Hepatocyte (in vitro differentiated cells): ENCODE measurements at regions not wholly inside any gene's neighbourhood (a gene's known extent, or its start where the extent isn't known, plus 50 kb on each side); places are given as distances from the start of the nearest gene placed in this dataset.

Experiments
- DNase-seq: peaks from one replicate; pipeline ENCODE4 v3.0.0-alpha.2; 2016; ENCODE audit warnings: low spot score
- H2AFZ ChIP-seq: fragments of 200-600 bp; sonication (generic); 2 replicates; pipeline ENCODE4 v1.6.0; 2016; ENCODE audit warnings: antibody characterized with exemption, mild to moderate bottlenecking
- H3K27ac ChIP-seq: fragments of 200-600 bp; sonication (generic); 2 replicates; pipeline ENCODE4 v1.5.1; 2016; ENCODE audit warnings: mild to moderate bottlenecking
- H3K27me3 ChIP-seq: fragments of 200-600 bp; sonication (generic); 2 replicates; pipeline ENCODE4 v1.6.1; 2016
- H3K36me3 ChIP-seq: fragments of 200-600 bp; sonication (generic); replicated peaks from 2 replicates; pipeline ENCODE4 v1.5.1; 2016; ENCODE audit warnings: low read depth; ENCODE audit not compliant: insufficient read depth
- H3K4me1 ChIP-seq: fragments of 200-600 bp; sonication (generic); 2 replicates; pipeline ENCODE4 v1.5.1; 2016; ENCODE audit warnings: mild to moderate bottlenecking, moderate library complexity; ENCODE audit not compliant: insufficient read depth
- H3K4me2 ChIP-seq: fragments of 200-600 bp; sonication (generic); 2 replicates; pipeline ENCODE4 v1.6.0; 2016
- H3K4me3 ChIP-seq: fragments of 200-600 bp; sonication (generic); 2 replicates; pipeline ENCODE4 v1.5.1; 2016; ENCODE audit warnings: mild to moderate bottlenecking
- H3K79me2 ChIP-seq: fragments of 200-600 bp; sonication (generic); 2 replicates; pipeline ENCODE4 v1.6.0; 2017; ENCODE audit warnings: mild to moderate bottlenecking
- H3K9me2 ChIP-seq: fragments of 200-600 bp; sonication (generic); replicated peaks from 2 replicates; pipeline ENCODE4 v1.6.0; 2017; ENCODE audit warnings: mild to moderate bottlenecking; ENCODE audit not compliant: insufficient read depth
- H3K9me3 ChIP-seq: fragments of 200-600 bp; sonication (generic); 2 replicates; pipeline ENCODE4 v1.5.1; 2016; ENCODE audit warnings: low read depth, mild to moderate bottlenecking
- H4K20me1 ChIP-seq: fragments of 200-600 bp; sonication (generic); 2 replicates; pipeline ENCODE4 v1.6.0; 2016; ENCODE audit warnings: mild to moderate bottlenecking; ENCODE audit not compliant: insufficient read depth, poor library complexity, severe bottlenecking
- CTCF ChIP-seq: fragments of 200-600 bp; sonication (generic); IDR thresholded peaks from 2 replicates; pipeline ENCODE4 v1.5.1; 2016; ENCODE audit warnings: antibody characterized with exemption, mild to moderate bottlenecking; ENCODE audit not compliant: poor library complexity
- EZH2 ChIP-seq: fragments of 200-600 bp; sonication (generic); IDR thresholded peaks from 2 replicates; pipeline ENCODE4 v1.6.1; 2016; ENCODE audit warnings: antibody characterized with exemption, mild to moderate bottlenecking, borderline replicate concordance
- EZH2phosphoT487 ChIP-seq: fragments of 200-600 bp; sonication (generic); IDR thresholded peaks from one replicate; pipeline ENCODE4 v1.6.1; 2018; ENCODE audit warnings: antibody characterized with exemption, mild to moderate bottlenecking, low read depth, moderate library complexity; ENCODE audit not compliant: unreplicated experiment, severe bottlenecking
- WGBS: methylation state at CpG from one replicate; pipeline ENCODE4 v1.1.6; 2016; ENCODE audit warnings: low lambda C conversion rate; ENCODE audit errors: missing lambda C conversion rate; 5-methylcytosine and 5-hydroxymethylcytosine counted together

GRCh38 chr3:76429581-76430177 is 610.2 kb upstream of the ROBO2 start:
- Histone ChIP-seq H3K36me3 (no peaks in the 10 kb centered on the region), H3K9me3 (no peaks in the 10 kb centered on the region), H2AFZ (no peak overlapping the region), H3K27me3 (no peaks in the 10 kb centered on the region), H4K20me1 (no peaks in the 10 kb centered on the region), H3K27ac (no peak overlapping the region), H3K4me2 (no peak overlapping the region), H3K4me1 (no peaks in the 10 kb centered on the region), H3K79me2 (no peaks in the 10 kb centered on the region), H3K9me2 (no peaks in the 10 kb centered on the region), H3K4me3 (no peak overlapping the region)
- 66% methylated on average over 2 of the region's 2 CpGs for WGBS
- TF ChIP-seq EZH2phosphoT487 (no peak), EZH2 (no peak), CTCF (no peak)
- no peak for DNase-seq

GRCh38 chr3:76432396-76432795 is 607.5 kb upstream of the ROBO2 start:
- Histone ChIP-seq H2AFZ (no peak overlapping the region), H3K27ac (no peak overlapping the region)
- no peak for TF ChIP-seq EZH2phosphoT487
- TF ChIP-seq EZH2: no peak
- no peak for TF ChIP-seq CTCF

GRCh38 chr3:76436894-76437293 is 603.0 kb upstream of the ROBO2 start:
- no peaks in the 10 kb centered on the region for H4K20me1 ChIP-seq
- no peak overlapping the region for H3K4me2 ChIP-seq
- no peaks in the 10 kb centered on the region for H3K4me1 ChIP-seq
- no peak overlapping the region for H2AFZ ChIP-seq
- no peak overlapping the region for H3K4me3 ChIP-seq
- no peaks in the 10 kb centered on the region for H3K36me3 ChIP-seq
- DNase-seq: no peak
- H3K27ac ChIP-seq: no peak overlapping the region
- WGBS: 80% methylated on average over 3 of the region's 3 CpGs
- H3K9me3 ChIP-seq: no peaks in the 10 kb centered on the region
- TF ChIP-seq CTCF (no peak), EZH2phosphoT487 (no peak), EZH2 (no peak)
- H3K9me2 ChIP-seq: no peaks in the 10 kb centered on the region
- H3K27me3 ChIP-seq: no peaks in the 10 kb centered on the region
- no peaks in the 10 kb centered on the region for H3K79me2 ChIP-seq

More at GRCh38 chr3:76432396-76432795, 607.5 kb upstream of the ROBO2 start:
- Histone ChIP-seq H3K4me1 (no peaks in the 10 kb centered on the region), H3K9me3 (no peaks in the 10 kb centered on the region), H3K9me2 (no peaks in the 10 kb centered on the region), H3K4me2 (no peak overlapping the region), H3K79me2 (no peaks in the 10 kb centered on the region), H3K36me3 (no peaks in the 10 kb centered on the region), H3K27me3 (no peaks in the 10 kb centered on the region), H3K4me3 (no peak overlapping the region), H4K20me1 (no peaks in the 10 kb centered on the region)
- 79% methylated on average over 4 of the region's 4 CpGs for WGBS
- no peak for DNase-seq

- H3K27me3 ChIP-seq: no peaks in the 10 kb centered on the region
- no peaks in the 10 kb centered on the region for H4K20me1 ChIP-seq
- no peaks in the 10 kb centered on the region for H3K4me1 ChIP-seq
- DNase-seq: no peak
- no peak overlapping the region for H3K27ac ChIP-seq
- no peaks in the 10 kb centered on the region for H3K9me2 ChIP-seq
- H3K4me3 ChIP-seq: no peak overlapping the region
- no peaks in the 10 kb centered on the region for H3K9me3 ChIP-seq
- no peak overlapping the region for H2AFZ ChIP-seq
- H3K79me2 ChIP-seq: no peaks in the 10 kb centered on the region
- 67% methylated on average over 2 of the region's 2 CpGs for WGBS
- no peak overlapping the region for H3K4me2 ChIP-seq
- no peaks in the 10 kb centered on the region for H3K36me3 ChIP-seq
- TF ChIP-seq EZH2phosphoT487 (no peak), EZH2 (no peak), CTCF (no peak)
Measured at GRCh38 chr3:76438971-76439370, 600.9 kb upstream of the ROBO2 start.
